Hematopoietic multipotent progenitor cell treated with erythropoietin and hydrocortisone succinate and interleukin-3 and kit ligand, for 6 days (in vitro differentiated cells): ENCODE measurements at regions not wholly inside any gene's neighbourhood (a gene's known extent, or its start where the extent isn't known, plus 50 kb on each side); places are given as distances from the start of the nearest gene placed in this dataset.
A peak's percentile ranks its signal among the peaks of the same experiment; 100 is the strongest.

ENCODE experiments used
- DNase-seq: peaks from one replicate; pipeline ENCODE4 v3.0.0-alpha.2; 2015

DNA sequence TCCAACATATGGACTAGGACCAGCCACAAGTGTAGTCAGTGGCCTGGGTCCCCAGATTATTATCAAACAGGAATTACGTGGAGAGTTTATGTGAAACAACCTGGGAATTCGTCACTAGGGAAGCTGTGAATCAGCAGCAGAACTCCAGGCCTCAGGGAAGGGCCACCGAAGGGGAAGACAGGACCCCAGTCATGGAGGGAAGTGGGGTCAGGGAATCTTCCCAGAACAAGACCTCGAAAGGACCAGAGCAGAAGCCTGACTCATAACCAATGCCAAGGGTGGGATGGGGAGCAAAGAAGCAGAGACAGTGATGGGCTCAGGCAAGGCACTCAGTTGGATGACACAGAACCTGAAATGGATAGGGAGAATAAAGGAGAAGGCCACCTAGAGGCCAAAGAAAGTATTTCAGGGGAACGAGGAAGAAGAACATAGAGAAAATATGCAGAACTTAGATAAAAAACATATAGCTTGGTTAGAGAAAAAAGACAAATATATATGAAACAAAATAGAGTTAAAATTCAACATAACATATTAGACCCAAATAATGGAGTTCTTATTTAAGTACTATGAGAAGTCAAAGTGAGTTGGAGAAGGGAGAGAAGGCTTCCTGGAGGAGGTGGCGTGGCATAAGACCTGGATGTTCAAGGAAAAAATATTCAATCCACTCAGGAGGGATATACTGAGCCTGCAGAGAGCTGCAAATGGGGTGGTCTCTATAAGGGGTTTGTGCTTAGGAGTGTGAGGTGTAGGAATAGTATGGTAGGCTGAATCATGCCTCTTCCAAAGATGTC, 66.7 kb upstream of the CAST start:
- peak; percentile 48 for DNase-seq

DNA sequence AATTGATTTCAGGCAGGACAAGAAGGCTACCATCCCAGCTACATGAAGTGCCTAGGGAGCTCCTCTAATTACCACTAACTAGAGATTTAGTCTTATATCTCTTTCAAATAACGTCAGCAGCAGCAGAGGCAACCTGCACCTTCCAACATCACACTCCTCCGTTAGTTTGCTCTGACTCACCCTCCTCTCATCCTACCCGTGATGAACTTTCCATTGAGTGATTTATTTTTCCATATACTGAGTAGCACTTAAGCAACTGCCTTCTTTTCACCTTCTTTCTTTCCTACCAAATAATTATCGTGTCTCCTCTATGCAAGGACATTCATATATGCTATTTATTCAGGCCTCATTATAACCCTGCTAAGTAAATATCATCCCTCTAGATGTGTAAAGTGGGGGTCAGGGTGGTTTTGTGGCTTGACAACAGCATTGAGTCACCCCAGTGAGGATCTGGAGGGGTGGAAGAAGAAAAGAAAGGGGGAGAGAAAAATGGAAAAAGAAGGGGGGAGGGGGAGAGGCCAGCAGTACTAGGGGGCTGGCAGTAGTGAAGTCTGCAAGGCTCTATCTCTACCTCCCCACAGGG, 64.6 kb upstream of the CAST start:
- DNase-seq, result no peak

DNA sequence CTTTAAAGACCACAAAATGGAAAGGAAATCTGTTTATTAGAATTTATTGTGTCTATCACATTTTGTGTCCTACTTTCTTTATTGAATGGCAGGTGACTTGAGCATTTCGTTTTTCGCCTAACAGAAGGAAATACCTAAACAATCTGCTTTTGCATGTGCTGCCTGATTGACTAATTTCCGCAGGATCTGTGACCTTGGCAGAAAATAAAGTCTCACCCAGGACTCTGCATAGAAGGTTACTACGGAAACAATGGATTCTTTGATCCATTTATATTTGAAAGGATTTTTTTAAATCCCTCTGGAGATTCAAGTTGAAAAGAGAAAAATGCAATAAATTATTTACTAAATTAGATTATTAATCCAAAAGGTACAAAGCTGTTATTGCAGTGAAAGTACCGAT, 61.0 kb upstream of the CAST start:
- DNase-seq, result no peak

DNA sequence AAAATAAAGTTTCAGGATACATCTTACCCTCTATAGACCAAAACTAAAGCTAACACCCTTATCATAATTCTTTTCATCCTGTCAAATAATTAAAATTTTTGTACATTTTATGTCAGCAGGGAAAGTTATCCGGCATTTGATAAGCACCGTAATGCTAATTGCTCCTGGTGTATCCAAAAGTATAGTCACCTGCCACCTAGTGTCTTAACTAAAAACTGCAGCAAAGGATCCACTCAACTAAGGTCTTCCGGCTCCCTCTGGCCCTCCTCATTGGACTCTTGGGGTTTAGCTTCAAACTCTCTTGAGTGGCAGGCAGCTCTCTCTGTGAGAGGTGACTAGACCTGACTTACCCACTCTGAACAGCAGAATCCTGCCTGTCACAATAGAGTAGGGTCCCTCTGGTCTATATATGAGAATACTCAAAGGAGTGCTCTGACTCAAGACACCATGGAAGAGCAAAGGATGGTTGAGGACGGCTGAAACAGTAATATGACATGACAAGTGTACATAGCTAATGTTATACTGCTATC, 60.4 kb upstream of the CAST start:
- peak; percentile 86 for DNase-seq

DNA sequence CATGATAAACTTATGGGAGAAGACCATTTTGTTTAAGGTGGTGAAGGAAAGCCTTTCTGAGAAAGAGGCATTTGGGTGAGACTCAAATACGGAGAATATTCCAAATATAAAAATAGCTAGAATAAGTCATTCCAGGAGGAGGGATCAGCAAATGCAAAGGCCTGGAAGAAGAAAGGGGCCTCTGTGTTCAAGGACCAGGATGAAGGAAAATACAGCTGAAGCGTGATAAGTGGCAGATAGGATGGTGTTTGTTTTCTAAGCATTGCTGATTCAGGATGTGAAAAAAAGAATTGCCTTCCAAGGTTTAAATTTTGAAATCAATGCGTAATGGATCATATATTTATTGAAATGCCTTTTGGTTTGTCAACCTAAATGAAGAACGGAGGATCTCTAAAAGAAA, 59.4 kb upstream of the CAST start:
- no peak for DNase-seq

DNA sequence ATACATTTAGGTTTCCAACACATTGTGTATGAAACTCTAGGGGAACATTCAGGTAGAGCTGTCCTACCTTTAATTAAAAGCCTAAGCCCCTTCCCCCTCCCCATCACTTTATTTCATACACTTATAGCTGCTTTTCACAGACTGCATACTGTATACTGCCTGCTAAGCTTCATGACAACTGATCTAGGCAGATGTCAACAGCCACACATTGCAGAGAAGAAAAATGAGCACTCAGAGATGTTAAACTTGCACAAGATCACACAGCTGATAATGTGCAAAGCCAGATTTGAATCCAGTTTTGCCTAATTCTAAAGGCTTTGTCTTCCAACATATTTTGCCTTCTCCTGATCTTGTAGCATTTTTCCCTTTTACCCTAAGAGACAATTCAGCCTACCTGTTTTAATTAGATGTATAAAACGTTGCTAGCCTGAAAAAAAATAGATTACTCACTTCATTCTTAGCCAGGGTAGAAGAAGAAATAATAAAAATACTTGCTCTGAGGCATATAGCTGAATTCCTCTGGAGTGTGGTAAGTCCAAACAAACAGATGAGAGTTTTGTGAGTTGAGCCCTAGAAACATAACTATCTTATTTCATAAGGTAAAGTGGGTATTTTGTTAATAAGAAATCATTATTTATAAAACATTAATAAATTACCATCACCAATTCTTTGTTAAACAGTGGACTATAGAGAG, 56.9 kb upstream of the CAST start:
- DNase-seq, result no peak

DNA sequence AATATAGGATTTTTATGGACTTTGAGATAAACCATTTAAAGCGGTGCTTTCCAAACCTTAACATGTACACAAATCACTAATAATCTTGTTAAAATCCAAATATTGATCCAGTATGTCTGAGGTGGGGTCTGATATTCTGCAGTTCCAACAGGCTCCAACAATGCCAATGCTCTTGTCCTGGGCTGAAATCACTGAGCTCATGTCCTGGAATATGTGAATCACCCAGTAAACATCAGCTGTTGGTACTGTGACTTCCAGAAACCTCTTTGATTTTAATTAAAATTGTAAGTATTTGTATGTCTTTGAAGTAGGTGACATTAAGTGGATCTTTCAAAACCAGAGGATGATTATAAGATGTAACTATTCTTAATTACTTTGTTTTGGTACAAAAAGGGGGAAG, 52.8 kb upstream of the CAST start:
- DNase-seq, result no peak

DNA sequence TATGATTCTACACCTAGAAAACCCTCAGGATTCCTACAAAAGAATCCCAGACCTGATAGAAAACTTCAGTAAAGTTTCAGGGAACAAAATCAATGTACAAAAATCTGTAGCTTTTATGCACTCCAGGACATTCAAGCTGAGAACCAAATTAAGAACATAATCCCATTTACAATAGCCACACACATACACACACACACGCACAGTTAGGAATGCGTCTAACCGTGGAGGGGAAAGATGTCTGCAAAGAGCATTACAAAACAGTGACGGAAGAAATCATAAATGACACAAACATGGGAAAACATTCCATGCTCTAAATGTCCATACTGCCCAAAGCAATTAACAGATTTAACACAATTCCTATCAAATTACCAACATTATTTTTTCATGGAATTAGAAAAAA, 51.4 kb upstream of the CAST start:
- DNase-seq, result no peak

DNA sequence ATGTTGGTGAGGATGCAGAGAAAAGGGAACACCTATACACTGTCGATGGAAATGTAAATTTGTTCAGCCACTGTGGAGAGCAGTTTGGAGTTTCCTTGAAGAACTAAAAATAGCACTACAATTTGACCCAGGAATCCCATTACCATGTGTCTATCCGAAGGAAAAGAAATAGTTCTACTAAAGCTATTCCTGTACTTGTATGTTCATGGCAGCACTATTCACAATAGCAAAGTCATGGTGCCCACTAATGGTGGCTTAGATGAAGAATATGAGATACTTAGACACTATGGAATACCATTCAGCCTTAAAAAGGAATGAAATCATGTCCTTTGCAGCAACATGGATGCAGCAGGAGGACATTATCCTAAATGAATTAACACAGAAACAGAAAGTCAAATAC, 50.2 kb upstream of the CAST start:
- no peak for DNase-seq
